GM13977 (cell line): ENCODE measurements at regions not wholly inside any gene's neighbourhood (a gene's known extent, or its start where the extent isn't known, plus 50 kb on each side); places are given as distances from the start of the nearest gene placed in this dataset.

Experiments
- DNase-seq: peaks from one replicate; pipeline ENCODE4 v3.0.0; 2012; ENCODE audit warnings: low spot score
- in situ Hi-C: fragments of 300-500 bp; cut with MboI; formaldehyde crosslinking; loops from one replicate; pipeline ENCODE4 v1.12.0; 2022; ENCODE audit warnings: low sequenced_read_pairs, low pct_unique_long_range_greater_than_20kb, mixed read lengths, inconsistent platforms; ENCODE audit not compliant: unreplicated experiment
- TF ChIP-seq, protein P1 (sequence below): IDR thresholded peaks from 2 replicates; pipeline ENCODE4 v1.5.1; 2012; ENCODE audit warnings: mild to moderate bottlenecking, control low read depth; ENCODE audit not compliant: insufficient read depth; ENCODE audit errors: extremely low read depth, missing control alignments

DNA sequence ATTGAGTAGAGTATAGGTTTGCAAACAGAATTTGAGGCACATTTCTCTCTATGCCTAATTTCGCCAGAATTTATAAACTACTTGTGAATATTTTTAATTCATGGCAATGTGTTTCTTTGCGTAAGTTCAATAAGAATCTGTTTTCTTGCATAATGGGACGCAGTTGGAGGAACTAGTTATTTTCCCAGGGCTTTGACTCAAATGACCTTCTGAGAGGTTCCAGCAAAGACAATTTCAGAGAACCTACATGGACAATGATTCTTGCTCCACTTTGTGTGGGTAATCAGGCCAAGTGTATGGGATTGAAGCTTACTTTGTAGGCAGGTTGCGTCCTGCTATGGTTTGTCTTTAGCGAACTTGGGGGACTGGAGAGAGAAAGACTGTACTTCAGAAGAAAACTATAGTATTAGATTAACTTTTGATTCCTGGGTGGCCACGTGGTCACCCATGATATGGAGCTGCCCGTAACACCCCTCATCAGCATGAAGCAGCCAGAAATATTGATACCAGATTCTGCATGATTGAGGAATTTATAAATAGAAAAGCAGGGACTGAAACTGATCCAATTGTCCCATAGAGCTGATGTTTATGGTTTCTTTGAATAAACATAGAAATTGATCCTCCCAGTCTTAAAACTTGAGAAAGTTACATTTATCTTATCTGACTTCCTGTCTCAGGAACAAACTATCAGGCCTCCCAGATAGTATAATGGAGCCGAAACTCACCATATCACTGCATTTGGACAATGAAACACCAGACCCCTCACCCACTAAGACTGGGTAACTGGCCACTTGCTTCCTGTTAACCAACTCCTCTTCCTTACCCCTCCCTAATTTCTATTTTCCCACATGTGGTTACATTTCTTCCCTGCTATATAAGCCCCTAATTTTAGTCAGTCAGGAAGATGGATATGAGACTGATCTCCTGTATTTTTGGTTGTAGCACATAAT lies 815.3 kb upstream of the HS6ST1 start:
- DNase-seq = no peak
- TF ChIP-seq, protein P1, sequence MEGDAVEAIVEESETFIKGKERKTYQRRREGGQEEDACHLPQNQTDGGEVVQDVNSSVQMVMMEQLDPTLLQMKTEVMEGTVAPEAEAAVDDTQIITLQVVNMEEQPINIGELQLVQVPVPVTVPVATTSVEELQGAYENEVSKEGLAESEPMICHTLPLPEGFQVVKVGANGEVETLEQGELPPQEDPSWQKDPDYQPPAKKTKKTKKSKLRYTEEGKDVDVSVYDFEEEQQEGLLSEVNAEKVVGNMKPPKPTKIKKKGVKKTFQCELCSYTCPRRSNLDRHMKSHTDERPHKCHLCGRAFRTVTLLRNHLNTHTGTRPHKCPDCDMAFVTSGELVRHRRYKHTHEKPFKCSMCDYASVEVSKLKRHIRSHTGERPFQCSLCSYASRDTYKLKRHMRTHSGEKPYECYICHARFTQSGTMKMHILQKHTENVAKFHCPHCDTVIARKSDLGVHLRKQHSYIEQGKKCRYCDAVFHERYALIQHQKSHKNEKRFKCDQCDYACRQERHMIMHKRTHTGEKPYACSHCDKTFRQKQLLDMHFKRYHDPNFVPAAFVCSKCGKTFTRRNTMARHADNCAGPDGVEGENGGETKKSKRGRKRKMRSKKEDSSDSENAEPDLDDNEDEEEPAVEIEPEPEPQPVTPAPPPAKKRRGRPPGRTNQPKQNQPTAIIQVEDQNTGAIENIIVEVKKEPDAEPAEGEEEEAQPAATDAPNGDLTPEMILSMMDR = no peak
- in situ Hi-C loops = no loop called here

DNA sequence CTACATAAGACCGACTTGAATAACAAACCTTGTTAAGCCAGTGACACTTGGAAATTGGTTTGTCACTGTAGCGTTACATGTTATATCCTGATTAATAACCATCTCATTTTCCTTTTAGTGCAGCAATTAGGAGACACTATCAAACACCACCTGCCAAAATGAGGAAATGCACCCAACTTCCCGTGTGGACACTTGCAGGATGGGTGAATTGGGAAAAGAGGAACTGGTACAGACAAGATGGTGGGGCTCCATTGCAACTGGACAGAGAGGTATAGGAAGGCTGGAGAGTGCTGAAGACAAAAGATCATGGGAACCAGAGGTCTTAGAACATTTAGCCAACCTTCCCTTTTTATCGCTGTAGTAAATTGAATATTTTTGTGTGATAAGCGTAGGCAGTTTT lies 816.3 kb upstream of the HS6ST1 start:
- no peak for DNase-seq
- TF ChIP-seq, protein P1 = no peak
- in situ Hi-C loops = no loop called here

DNA sequence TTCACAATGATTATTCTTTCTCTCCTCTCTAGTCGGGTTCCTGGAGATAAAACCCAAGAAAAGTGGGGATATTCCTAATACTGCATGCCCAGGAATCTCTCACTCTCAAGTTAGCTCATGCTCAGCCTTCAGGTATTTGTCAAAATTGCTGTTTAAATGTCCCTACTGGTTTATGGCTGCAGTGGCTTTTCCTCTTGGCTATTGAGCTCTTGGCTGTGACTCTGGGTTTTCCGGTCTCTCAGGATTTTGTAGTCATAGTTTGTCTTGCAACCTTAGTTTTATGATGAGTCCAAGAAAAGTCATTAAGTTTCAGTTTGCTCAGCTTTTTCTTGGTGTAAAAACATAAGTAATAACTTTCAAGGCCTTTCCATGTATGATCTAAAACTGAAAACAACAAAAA lies 820.7 kb upstream of the HS6ST1 start:
- TF ChIP-seq, protein P1 = no peak
- DNase-seq = no peak
- in situ Hi-C loops = no loop called here

DNA sequence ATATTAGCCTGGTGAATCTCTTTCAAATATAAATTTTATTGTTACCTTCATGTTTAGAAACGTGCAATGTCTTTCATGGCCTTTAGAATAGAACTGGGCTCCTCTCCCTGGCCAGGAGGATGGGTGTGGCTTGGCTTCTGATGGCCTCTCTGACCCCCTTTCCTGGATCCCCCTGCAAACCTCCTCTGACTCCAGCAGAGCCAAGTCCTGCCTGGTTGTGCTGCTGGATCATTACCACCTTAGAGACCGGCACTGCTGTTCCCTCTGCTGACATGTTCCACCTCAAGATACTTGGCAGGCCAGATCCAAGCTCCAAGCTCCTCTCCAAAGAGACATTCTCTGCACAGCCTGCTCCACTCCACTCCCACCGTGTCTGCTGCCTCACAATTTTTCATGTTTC lies 823.8 kb upstream of the HS6ST1 start:
- TF ChIP-seq, protein P1 = no peak
- in situ Hi-C loops = no loop called here

DNA sequence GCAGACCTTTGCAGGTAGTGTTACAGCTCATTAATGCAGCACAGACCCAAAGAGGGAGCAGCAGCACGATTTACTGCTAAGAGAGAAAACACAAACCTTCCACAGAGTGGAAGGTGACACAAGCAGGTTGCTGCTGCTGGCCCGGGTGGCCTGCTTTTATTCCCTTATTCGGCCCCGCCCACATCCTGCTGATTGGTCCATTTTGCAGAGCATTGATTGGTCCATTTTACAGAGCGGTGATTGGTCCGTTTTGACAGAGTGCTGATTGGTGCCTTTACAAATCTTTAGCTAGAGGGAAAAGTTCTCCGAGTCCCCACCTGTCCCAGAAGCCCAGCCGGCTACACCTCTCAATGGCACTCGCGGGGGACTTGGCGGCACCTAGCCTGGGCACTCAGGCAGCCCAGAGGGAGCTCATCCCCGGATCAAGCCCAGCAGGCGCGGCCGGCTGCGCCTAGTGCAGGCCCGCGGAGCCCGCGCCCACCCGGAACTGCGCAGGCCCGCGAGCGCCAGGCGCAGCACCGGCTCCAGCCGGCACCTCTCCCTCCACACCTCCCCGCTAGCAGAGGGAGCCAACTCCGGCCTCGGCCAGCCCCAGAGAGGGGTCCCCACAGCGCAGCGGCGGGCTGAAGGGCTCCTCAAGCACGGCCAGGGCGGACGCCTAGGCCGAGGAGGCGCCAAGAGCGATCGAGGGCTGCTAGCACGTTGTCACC lies 825.6 kb upstream of the HS6ST1 start:
- TF ChIP-seq, protein P1 = no peak
- in situ Hi-C loops = no loop called here
- DNase-seq = no peak

More for the DNA sequence above, 823.8 kb upstream of the HS6ST1 start:
- no peak for DNase-seq

DNA sequence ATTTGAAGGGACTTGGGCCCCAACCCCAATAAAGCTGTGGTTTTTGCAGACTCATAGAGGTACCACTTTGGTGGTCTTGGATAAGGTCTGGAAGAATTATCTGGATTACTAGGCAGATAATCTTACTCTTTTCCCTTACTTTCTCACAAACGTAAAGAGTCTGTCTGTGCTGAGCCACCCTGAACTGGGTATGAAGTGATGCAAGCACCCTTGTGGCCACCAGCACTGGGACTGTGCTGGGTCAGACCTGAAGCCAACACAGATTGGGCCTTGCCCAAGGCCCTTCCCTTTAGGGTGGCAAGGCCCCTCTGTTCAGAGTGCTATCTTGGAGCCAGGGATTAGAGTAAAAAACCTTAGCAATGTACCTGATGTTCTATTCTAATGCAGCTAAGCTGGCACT lies 827.0 kb upstream of the RAB6C start:
- in situ Hi-C loops = no loop called here
- DNase-seq = no peak
- TF ChIP-seq, protein P1 = no peak
